ENCODE measurements at regions not wholly inside any gene's neighbourhood (a gene's known extent, or its start where the extent isn't known, plus 50 kb on each side); places are given as distances from the start of the nearest gene placed in this dataset.

- Histone ChIP-seq H3K36me3 (ENCODE audit: control insufficient read depth in 1 of 2, insufficient read depth in 2 of 2, low read length in 1 of 2) (no peaks in the 10 kb centered on the region), H3K27ac (ENCODE audit: low read depth in 1 of 2, low read length in 2 of 2) (no peak overlapping the region), H3K4me3 (ENCODE audit: low read length in 2 of 2) (no peak overlapping the region), H3K27me3 (ENCODE audit: control insufficient read depth in 1 of 2, insufficient read depth in 2 of 2, low read length in 1 of 2) (no peaks in the 10 kb centered on the region), H3K9me3 (ENCODE audit: control insufficient read depth, low read length) (no peaks in the 10 kb centered on the region), H3K4me1 (ENCODE audit: control insufficient read depth in 1 of 2, insufficient read depth in 2 of 2, low read length in 2 of 2) (no peaks in the 10 kb centered on the region)
- intact Hi-C loops (cut with DNase I), result no loop called here
- ATAC-seq (ENCODE audit: low FRiP score) (no peak), DNase-seq (no peak)
- 90 to 94% methylated on average over 2 of the region's 2 CpGs for WGBS, 2 donors
Measured at GRCh38 chr5:123673107-123673506, 161.1 kb downstream of the CSNK1G3 start.

GRCh38 chr5:123671711-123672456 is 159.9 kb downstream of the CSNK1G3 start:
- DNase-seq (no peak), ATAC-seq (ENCODE audit: low FRiP score) (no peak)
- 77 to 78% methylated on average over 5 of the region's 5 CpGs for WGBS, 2 donors
- no peaks in the 10 kb centered on the region for H3K27me3 ChIP-seq (ENCODE audit: control insufficient read depth in 1 of 2, insufficient read depth in 2 of 2, low read length in 1 of 2)
- H3K36me3 ChIP-seq (ENCODE audit: control insufficient read depth in 1 of 2, insufficient read depth in 2 of 2, low read length in 1 of 2), result no peaks in the 10 kb centered on the region
- no peaks in the 10 kb centered on the region for H3K4me1 ChIP-seq (ENCODE audit: control insufficient read depth in 1 of 2, insufficient read depth in 2 of 2, low read length in 2 of 2)
- intact Hi-C loops (cut with DNase I), result no loop called here
- H3K4me3 ChIP-seq (ENCODE audit: low read length in 2 of 2), result no peak overlapping the region
- no peaks in the 10 kb centered on the region for H3K9me3 ChIP-seq (ENCODE audit: control insufficient read depth, low read length)
- no peak overlapping the region for H3K27ac ChIP-seq (ENCODE audit: low read depth in 1 of 2, low read length in 2 of 2)

GRCh38 chr5:123671042-123671441 is 159.1 kb downstream of the CSNK1G3 start:
- Histone ChIP-seq H3K27ac (ENCODE audit: low read depth in 1 of 2, low read length in 2 of 2) (no peak overlapping the region), H3K27me3 (ENCODE audit: control insufficient read depth in 1 of 2, insufficient read depth in 2 of 2, low read length in 1 of 2) (no peaks in the 10 kb centered on the region), H3K9me3 (ENCODE audit: control insufficient read depth, low read length) (no peaks in the 10 kb centered on the region), H3K4me3 (ENCODE audit: low read length in 2 of 2) (no peak overlapping the region), H3K4me1 (ENCODE audit: control insufficient read depth in 1 of 2, insufficient read depth in 2 of 2, low read length in 2 of 2) (no peaks in the 10 kb centered on the region), H3K36me3 (ENCODE audit: control insufficient read depth in 1 of 2, insufficient read depth in 2 of 2, low read length in 1 of 2) (no peaks in the 10 kb centered on the region)
- ATAC-seq (ENCODE audit: low FRiP score), result peak; percentile 65
- intact Hi-C loops (cut with DNase I), result no loop called here
- WGBS, 2 donors, result 17 to 18% methylated on average over 4 of the region's 4 CpGs
- no peak for DNase-seq
